ENCODE measurements at regions not wholly inside any gene's neighbourhood (a gene's known extent, or its start where the extent isn't known, plus 50 kb on each side); places are given as distances from the start of the nearest gene placed in this dataset.

GRCh38 chr14:71592361-71592760 is 339.9 kb upstream of the RGS6 start:
- no peaks in the 10 kb centered on the region for H3K9me3 Mint-ChIP-seq
- Histone ChIP-seq H3K14ac (ENCODE audit: insufficient read depth, low read length) (no peak overlapping the region), H4K5ac (ENCODE audit: insufficient read length, low read depth, low read length) (no peak overlapping the region), H3K27ac (ENCODE audit: insufficient read length, low read depth, low read length) (no peak overlapping the region), H2BK12ac (ENCODE audit: insufficient read length, low read depth, low read length) (no peak overlapping the region), H2AFZ (ENCODE audit: low read length) (no peak overlapping the region), H3K18ac (ENCODE audit: insufficient read length, low read depth, low read length) (no peak overlapping the region), H4K20me1 (ENCODE audit: control insufficient read depth, insufficient read depth, insufficient read length) (no peaks in the 10 kb centered on the region), H4K91ac (ENCODE audit: insufficient read length, low read depth, low read length) (no peak overlapping the region), H3K56ac (ENCODE audit: insufficient read length, low read depth, low read length) (no peak overlapping the region), H3K79me1 (ENCODE audit: insufficient read depth, low read depth, low read length, poor library complexity, severe bottlenecking) (peaks cover 2% of the 10 kb centered on the region), H2BK5ac (ENCODE audit: insufficient read length, low read length) (no peak overlapping the region), H3K27me3 (ENCODE audit: insufficient read depth, low read length) (no peaks in the 10 kb centered on the region), H2AK5ac (ENCODE audit: insufficient read length, low read length) (no peak overlapping the region), H2BK15ac (ENCODE audit: low read depth, low read length) (no peak overlapping the region), H3K23me2 (ENCODE audit: insufficient read length, low read depth, low read length, poor library complexity, severe bottlenecking) (no peaks in the 10 kb centered on the region), H3K79me2 (ENCODE audit: insufficient read depth, low read length) (peaks cover 2% of the 10 kb centered on the region; the same call in 1 of the 2 replicates), H2BK120ac (ENCODE audit: low read depth, low read length, poor library complexity, severe bottlenecking) (no peak overlapping the region), H3T11ph (ENCODE audit: low read length) (no peak overlapping the region), H3K23ac (ENCODE audit: insufficient read length, low read depth, low read length) (no peak overlapping the region), H3K9ac (ENCODE audit: extremely low read depth, insufficient read length, low read length) (no peak overlapping the region), H3K4ac (ENCODE audit: low read depth, low read length) (no peak overlapping the region), H3K9me3 (ENCODE audit: control insufficient read depth, low read depth, low read length) (no peaks in the 10 kb centered on the region), H3K4me2 (ENCODE audit: insufficient read depth, insufficient read length, low read length) (no peak overlapping the region), H4K8ac (replicated peaks; ENCODE audit: insufficient read length, low read depth, low read length) (no peak overlapping the region), H3K4me1 (ENCODE audit: insufficient read depth, low read length) (no peaks in the 10 kb centered on the region), H2BK20ac (ENCODE audit: low read depth, low read length, poor library complexity, severe bottlenecking) (no peak overlapping the region)
- no peak overlapping the region for H3K4me3 Mint-ChIP-seq
- peaks cover 13% of the 10 kb centered on the region in 2 experiments for H3K4me1 Mint-ChIP-seq
- no peak overlapping the region for H3K27ac Mint-ChIP-seq
- WGBS (ENCODE audit: extremely low coverage, insufficient read length, low lambda C conversion rate) = no CpG with 5 or more reads among the region's 2 CpGs
- TF ChIP-seq CTCF (conservative IDR thresholded peaks at IDR 0.05) = no peak
- no peak for DNase-seq
- H3K36me3 Mint-ChIP-seq (ENCODE audit: insufficient read depth in 1 of 3, low read depth in 3 of 3) = peaks cover 5 to 9% (median 6%) of the 10 kb centered on the region in 3 experiments; a peak in 4 of 7 replicates
- no peaks in the 10 kb centered on the region for H3K27me3 Mint-ChIP-seq (ENCODE audit: low read depth)
